Stomach (tissue), 8 donors: ENCODE measurements at regions not wholly inside any gene's neighbourhood (a gene's known extent, or its start where the extent isn't known, plus 50 kb on each side); places are given as distances from the start of the nearest gene placed in this dataset.

ENCODE experiments used
- DNase-seq, 2 donors: peaks; one replicate each; pipeline versions ENCODE4 v3.0.0 to v3.0.0-alpha.2; 2013 to 2019
- H3K27ac ChIP-seq, 5 donors: fragments of 200-600 bp in 4 of 5; sonication (generic) in 4 of 5; one replicate each; pipeline ENCODE4 v1.5.1; 2013 to 2019; ENCODE audit warnings: mild to moderate bottlenecking in 1 of 5, moderate library complexity in 1 of 5
- H3K27me3 ChIP-seq, 3 donors: fragments of 200-600 bp; sonication (generic); one replicate each; pipeline ENCODE4 v1.5.1; 2017 to 2019; ENCODE audit warnings: mixed run types in 1 of 3
- H3K36me3 ChIP-seq, 4 donors: fragments of 200-600 bp; sonication (generic); 1 replicate in 3 of 4; 2 replicates in 1 of 4; pipeline ENCODE4 v1.5.1; 2016 to 2019
- H3K4me1 ChIP-seq, 4 donors: fragments of 200-600 bp; sonication (generic); one replicate each; pipeline ENCODE4 v1.5.1; 2016 to 2019
- H3K4me3 ChIP-seq, 4 donors: fragments of 200-600 bp; sonication (generic) in 3 of 4; one replicate each; pipeline ENCODE4 v1.5.1; 2016 to 2019; ENCODE audit warnings: mild to moderate bottlenecking in 1 of 4
- H3K9me3 ChIP-seq, 4 donors: fragments of 200-600 bp; sonication (generic); one replicate each; pipeline ENCODE4 v1.5.1; 2016 to 2019
- EP300 ChIP-seq: sonication (generic); formaldehyde crosslinking; IDR thresholded peaks from one replicate; pipeline ENCODE4 v1.6.1; 2017; ENCODE audit warnings: antibody characterized with exemption
- POLR2A ChIP-seq, 4 donors: fragments of 450-650 bp; IDR thresholded peaks; one replicate each; pipeline ENCODE4 v1.6.1; 2016; ENCODE audit warnings: antibody characterized with exemption in 4 of 4, control low read depth in 2 of 4, mild to moderate bottlenecking in 1 of 4, moderate library complexity in 1 of 4
- POLR2AphosphoS5 ChIP-seq, 3 donors: sonication (generic); formaldehyde crosslinking; IDR thresholded peaks; one replicate each; pipeline ENCODE4 v1.6.1; 2016; ENCODE audit warnings: antibody characterized with exemption in 3 of 3
- WGBS, 5 donors: extraction: QIAGEN DNeasy Blood & Tissue Kit in 3 of 5; methylation state at CpG; one replicate each; pipeline versions ENCODE4 v1.1.5 to v1.1.7; 2013 to 2018; 5-methylcytosine and 5-hydroxymethylcytosine counted together
- intact Hi-C: fragments of 100-400 bp; cut with DNase I; formaldehyde crosslinking; loops from one replicate; pipeline ENCODE4 v1.15.1; 2023; ENCODE audit warnings: low total_unique reads
- TF ChIP-seq, protein P1 (sequence below), 7 experiments: fragments of 450-650 bp in 4 of 7; fragments of 200-600 bp in 3 of 7; sonication (generic) in 3 of 7; IDR thresholded peaks; one replicate each; pipeline ENCODE4 v1.5.1; 2016 to 2019; ENCODE audit warnings: antibody characterized with exemption in 7 of 7, control low read depth in 2 of 7, mild to moderate bottlenecking in 1 of 7
- donor health status: healthy with polysubstance abuse.
- donor health status: Bipolar disorder and iron deficiency.
- donor health status: healthy.

GRCh38 chr10:10576937-10577336, 440.7 kb upstream of the CELF2 start:
- WGBS, 5 donors = 81 to 97% (median 89%) methylated on average over 1 of the region's 1 CpG
- no peaks in the 10 kb centered on the region for H3K36me3 ChIP-seq
- no peak overlapping the region for H3K4me3 ChIP-seq
- intact Hi-C loops = no loop called here
- H3K27me3 ChIP-seq = no peaks in the 10 kb centered on the region
- H3K27ac ChIP-seq = no peak overlapping the region
- TF ChIP-seq POLR2A (IDR thresholded peaks at IDR 0.05) (no peak), EP300 (no peak), POLR2AphosphoS5 (IDR thresholded peaks at IDR 0.05) (no peak)
- TF ChIP-seq, protein P1, sequence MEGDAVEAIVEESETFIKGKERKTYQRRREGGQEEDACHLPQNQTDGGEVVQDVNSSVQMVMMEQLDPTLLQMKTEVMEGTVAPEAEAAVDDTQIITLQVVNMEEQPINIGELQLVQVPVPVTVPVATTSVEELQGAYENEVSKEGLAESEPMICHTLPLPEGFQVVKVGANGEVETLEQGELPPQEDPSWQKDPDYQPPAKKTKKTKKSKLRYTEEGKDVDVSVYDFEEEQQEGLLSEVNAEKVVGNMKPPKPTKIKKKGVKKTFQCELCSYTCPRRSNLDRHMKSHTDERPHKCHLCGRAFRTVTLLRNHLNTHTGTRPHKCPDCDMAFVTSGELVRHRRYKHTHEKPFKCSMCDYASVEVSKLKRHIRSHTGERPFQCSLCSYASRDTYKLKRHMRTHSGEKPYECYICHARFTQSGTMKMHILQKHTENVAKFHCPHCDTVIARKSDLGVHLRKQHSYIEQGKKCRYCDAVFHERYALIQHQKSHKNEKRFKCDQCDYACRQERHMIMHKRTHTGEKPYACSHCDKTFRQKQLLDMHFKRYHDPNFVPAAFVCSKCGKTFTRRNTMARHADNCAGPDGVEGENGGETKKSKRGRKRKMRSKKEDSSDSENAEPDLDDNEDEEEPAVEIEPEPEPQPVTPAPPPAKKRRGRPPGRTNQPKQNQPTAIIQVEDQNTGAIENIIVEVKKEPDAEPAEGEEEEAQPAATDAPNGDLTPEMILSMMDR (IDR thresholded peaks at IDR 0.05) = no peak
- H3K4me1 ChIP-seq = no peaks in the 10 kb centered on the region
- no peaks in the 10 kb centered on the region for H3K9me3 ChIP-seq
- no peak for DNase-seq

GRCh38 chr10:10579709-10580108, 438.0 kb upstream of the CELF2 start:
- 68 to 80% (median 72%) methylated on average over 1 of the region's 1 CpG for WGBS, 5 donors
- Histone ChIP-seq H3K27ac (no peak overlapping the region), H3K4me3 (no peak overlapping the region), H3K27me3 (no peaks in the 10 kb centered on the region), H3K9me3 (no peaks in the 10 kb centered on the region), H3K4me1 (no peaks in the 10 kb centered on the region), H3K36me3 (no peaks in the 10 kb centered on the region)
- no peak for DNase-seq
- TF ChIP-seq EP300 = no peak
- TF ChIP-seq POLR2A (IDR thresholded peaks at IDR 0.05) = no peak
- intact Hi-C loops = no loop called here

DNA sequence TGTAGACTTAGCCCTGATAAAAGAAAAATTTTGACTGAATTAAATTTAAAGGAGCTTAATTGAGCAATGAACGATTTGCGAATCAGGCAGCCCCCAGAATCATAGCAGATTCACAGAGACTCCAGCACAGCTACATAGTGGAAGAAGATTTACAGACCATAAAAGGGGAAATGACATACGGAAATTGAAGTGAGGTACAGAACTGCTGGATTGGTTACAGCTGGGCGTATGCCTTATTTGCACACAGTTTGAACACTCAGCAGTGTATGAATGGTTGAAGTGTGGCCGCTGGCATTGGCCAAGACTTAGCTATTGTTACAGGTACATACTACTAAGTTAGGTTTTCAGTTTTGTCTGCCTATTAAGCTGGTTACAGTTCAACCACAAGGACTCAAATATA, 433.5 kb upstream of the CELF2 start:
- no peak for DNase-seq
- WGBS, 5 donors = 73 to 84% (median 81%) methylated on average over 5 of the region's 5 CpGs
- TF ChIP-seq, protein P1 (IDR thresholded peaks at IDR 0.05) = no peak
- TF ChIP-seq POLR2AphosphoS5 (IDR thresholded peaks at IDR 0.05) = no peak
- TF ChIP-seq POLR2A (IDR thresholded peaks at IDR 0.05) = no peak
- no peak for TF ChIP-seq EP300
- Histone ChIP-seq H3K36me3 (no peaks in the 10 kb centered on the region), H3K4me1 (no peaks in the 10 kb centered on the region), H3K4me3 (no peak overlapping the region), H3K9me3 (no peaks in the 10 kb centered on the region), H3K27ac (no peak overlapping the region), H3K27me3 (no peaks in the 10 kb centered on the region)
- intact Hi-C loops = no loop called here

- Histone ChIP-seq H3K36me3 (no peaks in the 10 kb centered on the region), H3K27ac (no peak overlapping the region), H3K4me3 (no peak overlapping the region), H3K9me3 (no peaks in the 10 kb centered on the region), H3K27me3 (no peaks in the 10 kb centered on the region), H3K4me1 (no peaks in the 10 kb centered on the region)
- no peak for DNase-seq
- intact Hi-C loops = no loop called here
- WGBS, 5 donors = 70 to 90% (median 74%) methylated on average over 5 of the region's 5 CpGs
- no peak for TF ChIP-seq EP300
- TF ChIP-seq POLR2AphosphoS5 (IDR thresholded peaks at IDR 0.05) = no peak
- no peak for TF ChIP-seq POLR2A (IDR thresholded peaks at IDR 0.05)
- TF ChIP-seq, protein P1 (IDR thresholded peaks at IDR 0.05) = no peak
Observed at GRCh38 chr10:10587744-10588393, 429.8 kb upstream of the CELF2 start.

GRCh38 chr10:10589540-10590303, 427.9 kb upstream of the CELF2 start:
- Histone ChIP-seq H3K27ac (no peak overlapping the region), H3K36me3 (no peaks in the 10 kb centered on the region), H3K4me3 (no peak overlapping the region), H3K4me1 (no peaks in the 10 kb centered on the region), H3K27me3 (no peaks in the 10 kb centered on the region), H3K9me3 (no peaks in the 10 kb centered on the region)
- 29 to 51% (median 31%) methylated on average over 4 of the region's 4 CpGs for WGBS, 5 donors
- DNase-seq = peak in 1 of 2 donors; percentile 21
- no peak for TF ChIP-seq EP300
- peak in 1 of 3 donors; percentile 14 for TF ChIP-seq POLR2AphosphoS5 (IDR thresholded peaks at IDR 0.05)
- intact Hi-C loops = no loop called here
